Endothelial cell of umbilical vein (primary cell): ENCODE measurements at regions not wholly inside any gene's neighbourhood (a gene's known extent, or its start where the extent isn't known, plus 50 kb on each side); places are given as distances from the start of the nearest gene placed in this dataset.

ENCODE experiments used
- BruUV-seq: library from RNA; stranded (reverse); fragments of 400-500 nt; replicated peaks from 2 replicates; lab custom pipeline; 2021; lab: Mats Ljungman, UMichigan
- CTCF ChIA-PET: fragments of 300-600, 350-600 bp; sonication (Branson Sonifier 250); formaldehyde crosslinking; loops from one replicate; lab custom pipeline; 2021; ENCODE audit warnings: antibody characterized with exemption, inconsistent platforms; lab: Charles Lee
- POLR2A ChIA-PET: fragments of 300-600, 350-600 bp; sonication (Branson Sonifier 250); formaldehyde crosslinking; loops from one replicate; lab custom pipeline; 2021; ENCODE audit warnings: antibody characterized with exemption, inconsistent platforms; lab: Charles Lee
- DNase-seq: peaks from one replicate; pipeline ENCODE4 v3.0.0-alpha.2; 2011; ENCODE audit warnings: low read depth, low spot score
- FAIRE-seq: peaks from 2 replicates; lab custom pipeline; 2011; peaks lifted over from hg19 to GRCh38; lab: Jason Lieb, UNC
- H2AFZ ChIP-seq: 2 replicates; pipeline ENCODE4 v1.6.0; 2012; ENCODE audit warnings: low read depth, low read length, control low read depth, inconsistent platforms
- H3K27ac ChIP-seq: 2 replicates; pipeline ENCODE4 v1.5.1; 2011; ENCODE audit warnings: low read depth, mild to moderate bottlenecking, control low read depth, low read length, moderate library complexity; ENCODE audit not compliant: insufficient read depth
- H3K27me3 ChIP-seq, 2 experiments: 2 replicates each; pipeline versions ENCODE4 v1.6.0 to v1.6.1; 2011; ENCODE audit warnings: low read length in 2 of 2, mixed read lengths in 1 of 2; ENCODE audit not compliant: control insufficient read depth in 2 of 2, insufficient read depth in 2 of 2
- H3K36me3 ChIP-seq, 2 experiments: 2 replicates in 1 of 2; 3 replicates in 1 of 2; pipeline ENCODE4 v1.5.1; 2011; ENCODE audit warnings: low read length in 2 of 2, mild to moderate bottlenecking in 1 of 2, moderate library complexity in 1 of 2; ENCODE audit not compliant: control insufficient read depth in 2 of 2, insufficient read depth in 2 of 2; ENCODE audit errors: extremely low read depth in 1 of 2
- H3K4me1 ChIP-seq: 3 replicates; pipeline ENCODE4 v1.5.1; 2011; ENCODE audit warnings: mild to moderate bottlenecking, low read length; ENCODE audit not compliant: control insufficient read depth, insufficient read depth; ENCODE audit errors: extremely low read depth
- H3K4me2 ChIP-seq: 2 replicates; pipeline ENCODE4 v1.6.1; 2011; ENCODE audit warnings: low read length, control low read depth, mixed read lengths; ENCODE audit not compliant: insufficient read depth
- H3K4me3 ChIP-seq, 3 experiments: fragments of 200-600 bp in 1 of 3; sonication (generic), shearing (Covaris generic) in 1 of 3; replicated peaks in 1 of 3; 2 replicates each; pipeline ENCODE4 v1.5.1; 2011 to 2016; ENCODE audit warnings: control low read depth in 3 of 3, low read length in 3 of 3, mild to moderate bottlenecking in 2 of 3, inconsistent platforms in 1 of 3, low read depth in 1 of 3, moderate library complexity in 1 of 3; ENCODE audit not compliant: insufficient read depth in 1 of 3
- H3K79me2 ChIP-seq: 2 replicates; pipeline ENCODE4 v1.6.0; 2012; ENCODE audit warnings: low read length, inconsistent platforms; ENCODE audit not compliant: control insufficient read depth, insufficient read depth
- H3K9ac ChIP-seq: replicated peaks from 2 replicates; pipeline ENCODE3; 2011; ENCODE audit warnings: low read length, control low read depth; ENCODE audit not compliant: insufficient read depth; ENCODE audit errors: extremely low read depth
- H3K9me1 ChIP-seq: replicated peaks from 3 replicates; pipeline ENCODE4 v1.6.0; 2011; ENCODE audit warnings: mild to moderate bottlenecking, low read length; ENCODE audit not compliant: control insufficient read depth, insufficient read depth; ENCODE audit errors: extremely low read depth
- H3K9me3 ChIP-seq: replicated peaks from 2 replicates; pipeline ENCODE4 v1.5.1; 2012; ENCODE audit warnings: low read length, inconsistent platforms; ENCODE audit not compliant: control insufficient read depth, insufficient read depth
- H4K20me1 ChIP-seq: replicated peaks from 2 replicates; pipeline ENCODE3; 2011; ENCODE audit warnings: mild to moderate bottlenecking, low read length; ENCODE audit not compliant: control insufficient read depth, insufficient read depth; ENCODE audit errors: extremely low read depth
- EZH2 ChIP-seq: IDR thresholded peaks from 2 replicates; pipeline ENCODE4 v1.6.1; 2012; ENCODE audit warnings: borderline replicate concordance, low read depth, mild to moderate bottlenecking, moderate library complexity, low read length, inconsistent platforms; ENCODE audit not compliant: severe bottlenecking
- FOS ChIP-seq: IDR thresholded peaks from 2 replicates; pipeline ENCODE4 v1.6.1; 2011; ENCODE audit warnings: mild to moderate bottlenecking, low read length, moderate library complexity, borderline replicate concordance; ENCODE audit not compliant: insufficient read depth
- GATA2 ChIP-seq: IDR thresholded peaks from 2 replicates; pipeline ENCODE4 v1.7.0; 2011; ENCODE audit warnings: low read depth, mild to moderate bottlenecking, moderate library complexity, mixed read lengths, low read length; ENCODE audit not compliant: insufficient read length, insufficient read depth
- JUN ChIP-seq: IDR thresholded peaks from 2 replicates; pipeline ENCODE4 v1.6.1; 2011; ENCODE audit warnings: borderline replicate concordance, low read depth; ENCODE audit not compliant: insufficient read length, insufficient read depth
- MYC ChIP-seq: IDR thresholded peaks from one replicate; pipeline ENCODE4 v1.6.1; 2011; ENCODE audit warnings: mild to moderate bottlenecking, low read depth, low read length
- POLR2A ChIP-seq: IDR thresholded peaks from 2 replicates; pipeline ENCODE4 v1.6.1; 2012; ENCODE audit warnings: low read depth, mild to moderate bottlenecking, control low read depth, low read length
- POLR2AphosphoS5 ChIP-seq: IDR thresholded peaks from 2 replicates; pipeline ENCODE4 v1.6.1; 2012; ENCODE audit warnings: low read depth, mild to moderate bottlenecking, control low read depth, low read length, moderate library complexity; ENCODE audit not compliant: insufficient read depth
- dilution Hi-C: fragments of 300-500 bp; cut with MboI; formaldehyde crosslinking; loops from one replicate; pipeline ENCODE4 v1.15.0; 2019; ENCODE audit warnings: low sequenced_read_pairs; ENCODE audit not compliant: extremely low pct_ligation_motif_present
- intact Hi-C: fragments of 100-400 bp; cut with micrococcal nuclease; formaldehyde crosslinking; loops from one replicate; pipeline ENCODE4 v1.10.0; 2022
- TF ChIP-seq, protein P1 (sequence below): IDR thresholded peaks from 2 replicates; pipeline ENCODE4 v1.6.1; 2011; ENCODE audit not compliant: insufficient read depth, insufficient read length
- TF ChIP-seq, protein P2 (sequence below), 2 donors: IDR thresholded peaks; 1 replicate in 1 of 2; 2 replicates in 1 of 2; pipeline ENCODE4 v1.5.1; 2011; ENCODE audit warnings: low read length in 2 of 2, mild to moderate bottlenecking in 2 of 2, moderate library complexity in 2 of 2, control low read depth in 1 of 2, inconsistent platforms in 1 of 2, low read depth in 1 of 2; ENCODE audit not compliant: insufficient read depth in 1 of 2; ENCODE audit errors: extremely low read depth in 1 of 2

DNA sequence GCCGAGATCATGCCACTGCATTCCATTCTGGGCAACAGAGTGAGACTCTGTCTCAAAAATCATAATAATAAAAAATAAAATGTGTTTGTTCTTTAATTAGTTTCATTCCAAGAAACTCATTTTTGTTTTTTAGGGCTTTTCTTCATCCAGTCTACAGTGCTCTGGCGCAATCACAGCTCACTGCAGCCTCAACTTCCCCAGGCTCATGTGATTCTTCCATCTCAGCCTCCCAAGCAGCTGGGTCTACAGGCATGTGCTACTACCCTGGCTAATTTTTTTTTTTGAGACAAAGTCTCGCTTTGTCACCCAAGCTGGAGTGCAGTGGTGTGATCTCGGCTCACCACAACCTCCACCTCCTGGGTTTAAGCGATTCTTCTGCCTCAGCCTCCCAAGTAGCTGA is 143.6 kb upstream of the JARID2 start:
- no peak overlapping the region for H3K27ac ChIP-seq
- no TSS peak for BruUV-seq
- H3K27me3 ChIP-seq: no peaks in the 10 kb centered on the region
- no peak for TF ChIP-seq MYC
- TF ChIP-seq, protein P1, sequence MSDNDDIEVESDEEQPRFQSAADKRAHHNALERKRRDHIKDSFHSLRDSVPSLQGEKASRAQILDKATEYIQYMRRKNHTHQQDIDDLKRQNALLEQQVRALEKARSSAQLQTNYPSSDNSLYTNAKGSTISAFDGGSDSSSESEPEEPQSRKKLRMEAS: no peak
- TF ChIP-seq POLR2A: no peak
- no peak overlapping the region for H3K4me2 ChIP-seq
- no peaks in the 10 kb centered on the region for H3K79me2 ChIP-seq
- ChIA-PET POLR2A (no interaction called here), CTCF (interaction anchor here (0.7 kb wide), 1 partner anchor 277 kb away, joined by 4 read pairs; no protein-coding TSS in a partner anchor)
- intact Hi-C loops: no loop called here
- DNase-seq (no peak), FAIRE-seq (no peak)
- no peak overlapping the region for H3K9ac ChIP-seq
- no peak overlapping the region for H2AFZ ChIP-seq
- H3K9me1 ChIP-seq: no peaks in the 10 kb centered on the region
- H3K4me3 ChIP-seq: no peak overlapping the region
- peaks cover 2% of the 10 kb centered on the region for H3K9me3 ChIP-seq
- no peaks in the 10 kb centered on the region for H4K20me1 ChIP-seq
- dilution Hi-C loops: no loop called here
- H3K36me3 ChIP-seq: no peaks in the 10 kb centered on the region
- no peaks in the 10 kb centered on the region for H3K4me1 ChIP-seq

DNA sequence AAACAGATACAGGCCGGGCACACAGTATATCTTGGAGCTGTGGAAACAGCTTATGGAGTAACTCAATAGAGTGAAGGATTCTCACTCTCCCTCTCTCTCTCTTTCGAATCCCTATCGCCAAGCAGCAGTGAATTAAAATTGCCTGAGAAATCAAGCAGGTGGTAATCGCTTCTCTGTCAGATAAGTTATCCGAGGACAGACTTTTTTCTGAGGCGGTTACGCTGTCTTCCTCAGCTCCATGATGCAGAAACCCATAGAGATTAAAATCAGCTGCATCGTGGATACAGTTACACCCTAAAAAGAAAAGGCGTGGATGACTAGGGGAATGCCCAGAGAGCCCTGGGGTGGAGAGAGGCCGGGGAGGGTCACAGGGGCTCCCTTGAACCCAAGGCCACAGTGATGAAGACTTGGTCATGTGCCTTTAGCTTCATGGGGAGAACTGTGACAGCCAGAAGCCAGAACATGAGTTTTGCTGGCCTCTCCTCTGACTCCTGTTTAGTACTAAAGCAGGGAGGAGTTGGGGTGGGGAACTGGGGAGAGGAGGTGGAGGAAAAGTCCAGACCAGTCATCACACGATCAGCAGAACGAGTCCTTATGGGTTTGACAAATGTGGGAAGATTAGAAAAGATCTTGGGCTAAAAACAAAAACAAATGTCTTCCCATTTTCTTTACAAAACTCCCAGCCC is 138.8 kb upstream of the JARID2 start:
- BruUV-seq: no TSS peak
- Histone ChIP-seq H3K4me3 (no peak overlapping the region), H3K9ac (no peak overlapping the region), H4K20me1 (no peaks in the 10 kb centered on the region), H3K9me3 (peaks cover 2% of the 10 kb centered on the region), H3K79me2 (no peaks in the 10 kb centered on the region), H3K27ac (no peak overlapping the region), H3K4me1 (no peaks in the 10 kb centered on the region), H3K27me3 (no peaks in the 10 kb centered on the region), H2AFZ (no peak overlapping the region), H3K4me2 (no peak overlapping the region), H3K9me1 (no peaks in the 10 kb centered on the region), H3K36me3 (no peaks in the 10 kb centered on the region)
- TF ChIP-seq, protein P1: no peak
- no peak for TF ChIP-seq FOS
- no peak for TF ChIP-seq GATA2
- TF ChIP-seq POLR2AphosphoS5: no peak
- TF ChIP-seq POLR2A: no peak
- TF ChIP-seq, protein P2, sequence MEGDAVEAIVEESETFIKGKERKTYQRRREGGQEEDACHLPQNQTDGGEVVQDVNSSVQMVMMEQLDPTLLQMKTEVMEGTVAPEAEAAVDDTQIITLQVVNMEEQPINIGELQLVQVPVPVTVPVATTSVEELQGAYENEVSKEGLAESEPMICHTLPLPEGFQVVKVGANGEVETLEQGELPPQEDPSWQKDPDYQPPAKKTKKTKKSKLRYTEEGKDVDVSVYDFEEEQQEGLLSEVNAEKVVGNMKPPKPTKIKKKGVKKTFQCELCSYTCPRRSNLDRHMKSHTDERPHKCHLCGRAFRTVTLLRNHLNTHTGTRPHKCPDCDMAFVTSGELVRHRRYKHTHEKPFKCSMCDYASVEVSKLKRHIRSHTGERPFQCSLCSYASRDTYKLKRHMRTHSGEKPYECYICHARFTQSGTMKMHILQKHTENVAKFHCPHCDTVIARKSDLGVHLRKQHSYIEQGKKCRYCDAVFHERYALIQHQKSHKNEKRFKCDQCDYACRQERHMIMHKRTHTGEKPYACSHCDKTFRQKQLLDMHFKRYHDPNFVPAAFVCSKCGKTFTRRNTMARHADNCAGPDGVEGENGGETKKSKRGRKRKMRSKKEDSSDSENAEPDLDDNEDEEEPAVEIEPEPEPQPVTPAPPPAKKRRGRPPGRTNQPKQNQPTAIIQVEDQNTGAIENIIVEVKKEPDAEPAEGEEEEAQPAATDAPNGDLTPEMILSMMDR (IDR thresholded peaks at IDR 0.05; ENCODE audit: extremely low read depth in 1 of 2, insufficient read depth in 1 of 2, low read depth in 1 of 2, low read length in 2 of 2): no peak
- no peak for TF ChIP-seq EZH2
- TF ChIP-seq JUN: no peak
- no peak for TF ChIP-seq MYC
- POLR2A ChIA-PET: no interaction called here
- DNase-seq: no peak
- FAIRE-seq: no peak
- intact Hi-C loops: no loop called here
- CTCF ChIA-PET: no interaction called here
- dilution Hi-C loops: no loop called here
